ENCODE measurements at regions not wholly inside any gene's neighbourhood (a gene's known extent, or its start where the extent isn't known, plus 50 kb on each side); places are given as distances from the start of the nearest gene placed in this dataset.

DNA sequence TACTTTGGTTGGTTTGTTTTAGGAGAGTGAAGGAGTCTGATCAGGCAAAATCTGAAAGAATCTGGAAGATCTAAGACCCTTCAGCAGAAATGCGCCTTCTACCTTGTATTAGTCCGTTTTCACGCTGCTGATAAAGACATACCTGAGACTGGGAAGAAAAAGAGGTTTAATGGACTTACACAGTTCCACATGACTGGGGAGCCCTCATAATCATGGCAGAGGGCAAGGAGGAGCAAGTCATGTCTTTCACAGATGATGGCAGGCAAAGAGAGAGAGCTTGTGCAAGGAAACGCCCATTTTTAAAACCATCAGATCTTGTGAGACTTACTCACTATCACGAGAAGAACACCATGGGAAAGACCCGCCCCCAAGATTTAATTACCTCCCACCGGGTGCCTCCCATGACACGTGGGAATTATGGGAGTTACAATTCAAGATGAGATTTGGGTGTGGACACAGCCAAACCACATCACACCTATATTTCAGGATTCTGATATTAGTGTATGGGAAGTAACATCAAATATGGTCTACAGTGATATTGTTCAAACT is 99.3 kb downstream of the GLUL start (continued):
- TF ChIP-seq, protein P1, sequence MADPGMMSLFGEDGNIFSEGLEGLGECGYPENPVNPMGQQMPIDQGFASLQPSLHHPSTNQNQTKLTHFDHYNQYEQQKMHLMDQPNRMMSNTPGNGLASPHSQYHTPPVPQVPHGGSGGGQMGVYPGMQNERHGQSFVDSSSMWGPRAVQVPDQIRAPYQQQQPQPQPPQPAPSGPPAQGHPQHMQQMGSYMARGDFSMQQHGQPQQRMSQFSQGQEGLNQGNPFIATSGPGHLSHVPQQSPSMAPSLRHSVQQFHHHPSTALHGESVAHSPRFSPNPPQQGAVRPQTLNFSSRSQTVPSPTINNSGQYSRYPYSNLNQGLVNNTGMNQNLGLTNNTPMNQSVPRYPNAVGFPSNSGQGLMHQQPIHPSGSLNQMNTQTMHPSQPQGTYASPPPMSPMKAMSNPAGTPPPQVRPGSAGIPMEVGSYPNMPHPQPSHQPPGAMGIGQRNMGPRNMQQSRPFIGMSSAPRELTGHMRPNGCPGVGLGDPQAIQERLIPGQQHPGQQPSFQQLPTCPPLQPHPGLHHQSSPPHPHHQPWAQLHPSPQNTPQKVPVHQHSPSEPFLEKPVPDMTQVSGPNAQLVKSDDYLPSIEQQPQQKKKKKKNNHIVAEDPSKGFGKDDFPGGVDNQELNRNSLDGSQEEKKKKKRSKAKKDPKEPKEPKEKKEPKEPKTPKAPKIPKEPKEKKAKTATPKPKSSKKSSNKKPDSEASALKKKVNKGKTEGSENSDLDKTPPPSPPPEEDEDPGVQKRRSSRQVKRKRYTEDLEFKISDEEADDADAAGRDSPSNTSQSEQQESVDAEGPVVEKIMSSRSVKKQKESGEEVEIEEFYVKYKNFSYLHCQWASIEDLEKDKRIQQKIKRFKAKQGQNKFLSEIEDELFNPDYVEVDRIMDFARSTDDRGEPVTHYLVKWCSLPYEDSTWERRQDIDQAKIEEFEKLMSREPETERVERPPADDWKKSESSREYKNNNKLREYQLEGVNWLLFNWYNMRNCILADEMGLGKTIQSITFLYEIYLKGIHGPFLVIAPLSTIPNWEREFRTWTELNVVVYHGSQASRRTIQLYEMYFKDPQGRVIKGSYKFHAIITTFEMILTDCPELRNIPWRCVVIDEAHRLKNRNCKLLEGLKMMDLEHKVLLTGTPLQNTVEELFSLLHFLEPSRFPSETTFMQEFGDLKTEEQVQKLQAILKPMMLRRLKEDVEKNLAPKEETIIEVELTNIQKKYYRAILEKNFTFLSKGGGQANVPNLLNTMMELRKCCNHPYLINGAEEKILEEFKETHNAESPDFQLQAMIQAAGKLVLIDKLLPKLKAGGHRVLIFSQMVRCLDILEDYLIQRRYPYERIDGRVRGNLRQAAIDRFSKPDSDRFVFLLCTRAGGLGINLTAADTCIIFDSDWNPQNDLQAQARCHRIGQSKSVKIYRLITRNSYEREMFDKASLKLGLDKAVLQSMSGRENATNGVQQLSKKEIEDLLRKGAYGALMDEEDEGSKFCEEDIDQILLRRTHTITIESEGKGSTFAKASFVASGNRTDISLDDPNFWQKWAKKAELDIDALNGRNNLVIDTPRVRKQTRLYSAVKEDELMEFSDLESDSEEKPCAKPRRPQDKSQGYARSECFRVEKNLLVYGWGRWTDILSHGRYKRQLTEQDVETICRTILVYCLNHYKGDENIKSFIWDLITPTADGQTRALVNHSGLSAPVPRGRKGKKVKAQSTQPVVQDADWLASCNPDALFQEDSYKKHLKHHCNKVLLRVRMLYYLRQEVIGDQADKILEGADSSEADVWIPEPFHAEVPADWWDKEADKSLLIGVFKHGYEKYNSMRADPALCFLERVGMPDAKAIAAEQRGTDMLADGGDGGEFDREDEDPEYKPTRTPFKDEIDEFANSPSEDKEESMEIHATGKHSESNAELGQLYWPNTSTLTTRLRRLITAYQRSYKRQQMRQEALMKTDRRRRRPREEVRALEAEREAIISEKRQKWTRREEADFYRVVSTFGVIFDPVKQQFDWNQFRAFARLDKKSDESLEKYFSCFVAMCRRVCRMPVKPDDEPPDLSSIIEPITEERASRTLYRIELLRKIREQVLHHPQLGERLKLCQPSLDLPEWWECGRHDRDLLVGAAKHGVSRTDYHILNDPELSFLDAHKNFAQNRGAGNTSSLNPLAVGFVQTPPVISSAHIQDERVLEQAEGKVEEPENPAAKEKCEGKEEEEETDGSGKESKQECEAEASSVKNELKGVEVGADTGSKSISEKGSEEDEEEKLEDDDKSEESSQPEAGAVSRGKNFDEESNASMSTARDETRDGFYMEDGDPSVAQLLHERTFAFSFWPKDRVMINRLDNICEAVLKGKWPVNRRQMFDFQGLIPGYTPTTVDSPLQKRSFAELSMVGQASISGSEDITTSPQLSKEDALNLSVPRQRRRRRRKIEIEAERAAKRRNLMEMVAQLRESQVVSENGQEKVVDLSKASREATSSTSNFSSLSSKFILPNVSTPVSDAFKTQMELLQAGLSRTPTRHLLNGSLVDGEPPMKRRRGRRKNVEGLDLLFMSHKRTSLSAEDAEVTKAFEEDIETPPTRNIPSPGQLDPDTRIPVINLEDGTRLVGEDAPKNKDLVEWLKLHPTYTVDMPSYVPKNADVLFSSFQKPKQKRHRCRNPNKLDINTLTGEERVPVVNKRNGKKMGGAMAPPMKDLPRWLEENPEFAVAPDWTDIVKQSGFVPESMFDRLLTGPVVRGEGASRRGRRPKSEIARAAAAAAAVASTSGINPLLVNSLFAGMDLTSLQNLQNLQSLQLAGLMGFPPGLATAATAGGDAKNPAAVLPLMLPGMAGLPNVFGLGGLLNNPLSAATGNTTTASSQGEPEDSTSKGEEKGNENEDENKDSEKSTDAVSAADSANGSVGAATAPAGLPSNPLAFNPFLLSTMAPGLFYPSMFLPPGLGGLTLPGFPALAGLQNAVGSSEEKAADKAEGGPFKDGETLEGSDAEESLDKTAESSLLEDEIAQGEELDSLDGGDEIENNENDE (IDR thresholded peaks at IDR 0.05; ENCODE audit: low read depth, low read length), result no peak
- TF ChIP-seq MYNN (IDR thresholded peaks at IDR 0.05) (no peak), MYNN (CRISPR knock-in tag; IDR thresholded peaks at IDR 0.05) (no peak), CHCHD3 (CRISPR knock-in tag; IDR thresholded peaks at IDR 0.05) (no peak), ZNF146 (CRISPR knock-in tag; IDR thresholded peaks at IDR 0.05; ENCODE audit: unreplicated experiment) (no peak), POLR2G (IDR thresholded peaks at IDR 0.05; ENCODE audit: low read depth, low read length) (no peak), ZNF134 (CRISPR knock-in tag; conservative IDR thresholded peaks at IDR 0.05) (no peak), NEUROD1 (IDR thresholded peaks at IDR 0.05; ENCODE audit: borderline replicate concordance, low read depth, low read length, partially characterized antibody) (no peak), TCFL5 (CRISPR knock-in tag; conservative IDR thresholded peaks at IDR 0.05) (no peak), HSF4 (CRISPR knock-in tag; IDR thresholded peaks at IDR 0.05; ENCODE audit: borderline replicate concordance) (no peak), IFI16 (CRISPR knock-in tag; IDR thresholded peaks at IDR 0.05) (no peak), ZNF668 (CRISPR knock-in tag; IDR thresholded peaks at IDR 0.05) (peak; percentile 76; the same call in 1 of the 2 replicates), ZNF133 (CRISPR knock-in tag; IDR thresholded peaks at IDR 0.05) (no peak)
- TF ChIP-seq, protein P2, sequence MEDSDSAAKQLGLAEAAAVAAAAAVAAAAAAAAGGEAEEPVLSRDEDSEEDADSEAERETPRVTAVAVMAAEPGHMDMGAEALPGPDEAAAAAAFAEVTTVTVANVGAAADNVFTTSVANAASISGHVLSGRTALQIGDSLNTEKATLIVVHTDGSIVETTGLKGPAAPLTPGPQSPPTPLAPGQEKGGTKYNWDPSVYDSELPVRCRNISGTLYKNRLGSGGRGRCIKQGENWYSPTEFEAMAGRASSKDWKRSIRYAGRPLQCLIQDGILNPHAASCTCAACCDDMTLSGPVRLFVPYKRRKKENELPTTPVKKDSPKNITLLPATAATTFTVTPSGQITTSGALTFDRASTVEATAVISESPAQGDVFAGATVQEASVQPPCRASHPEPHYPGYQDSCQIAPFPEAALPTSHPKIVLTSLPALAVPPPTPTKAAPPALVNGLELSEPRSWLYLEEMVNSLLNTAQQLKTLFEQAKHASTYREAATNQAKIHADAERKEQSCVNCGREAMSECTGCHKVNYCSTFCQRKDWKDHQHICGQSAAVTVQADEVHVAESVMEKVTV (CRISPR knock-in tag; IDR thresholded peaks at IDR 0.05), result no peak
- TF ChIP-seq, protein P3, sequence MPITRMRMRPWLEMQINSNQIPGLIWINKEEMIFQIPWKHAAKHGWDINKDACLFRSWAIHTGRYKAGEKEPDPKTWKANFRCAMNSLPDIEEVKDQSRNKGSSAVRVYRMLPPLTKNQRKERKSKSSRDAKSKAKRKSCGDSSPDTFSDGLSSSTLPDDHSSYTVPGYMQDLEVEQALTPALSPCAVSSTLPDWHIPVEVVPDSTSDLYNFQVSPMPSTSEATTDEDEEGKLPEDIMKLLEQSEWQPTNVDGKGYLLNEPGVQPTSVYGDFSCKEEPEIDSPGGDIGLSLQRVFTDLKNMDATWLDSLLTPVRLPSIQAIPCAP (CRISPR knock-in tag; IDR thresholded peaks at IDR 0.05; ENCODE audit: borderline replicate concordance), result no peak

Data from K562 (cell line).